ENCODE measurements at regions not wholly inside any gene's neighbourhood (a gene's known extent, or its start where the extent isn't known, plus 50 kb on each side); places are given as distances from the start of the nearest gene placed in this dataset.
"Not testable (repeated sequence)": the region's sequence is repeated elsewhere in the genome, so short reads cannot be mapped to it uniquely, and the experiment has no call there.

DNA sequence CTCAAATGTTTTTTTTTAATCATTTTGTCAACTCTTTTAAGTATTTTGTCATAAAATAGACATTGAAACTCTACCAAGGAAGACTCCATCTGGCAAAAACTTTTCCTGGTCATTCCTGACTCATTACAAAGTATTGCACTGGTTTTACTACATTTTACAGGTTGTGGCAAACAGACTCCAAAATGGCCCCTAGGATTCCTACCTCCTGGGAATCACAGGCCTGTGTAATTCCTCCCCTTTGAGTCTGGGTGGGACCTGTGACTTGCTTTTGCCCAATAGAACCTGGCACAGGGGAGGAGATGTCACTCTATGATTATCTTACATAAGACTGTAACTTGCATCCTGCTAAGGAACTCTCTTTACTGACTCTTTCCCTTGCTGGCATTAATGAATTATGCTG lies 123.6 kb upstream of the KCNJ6 start:
- DNase-seq (ENCODE audit: low read depth in 2 of 2), result no peak

DNA sequence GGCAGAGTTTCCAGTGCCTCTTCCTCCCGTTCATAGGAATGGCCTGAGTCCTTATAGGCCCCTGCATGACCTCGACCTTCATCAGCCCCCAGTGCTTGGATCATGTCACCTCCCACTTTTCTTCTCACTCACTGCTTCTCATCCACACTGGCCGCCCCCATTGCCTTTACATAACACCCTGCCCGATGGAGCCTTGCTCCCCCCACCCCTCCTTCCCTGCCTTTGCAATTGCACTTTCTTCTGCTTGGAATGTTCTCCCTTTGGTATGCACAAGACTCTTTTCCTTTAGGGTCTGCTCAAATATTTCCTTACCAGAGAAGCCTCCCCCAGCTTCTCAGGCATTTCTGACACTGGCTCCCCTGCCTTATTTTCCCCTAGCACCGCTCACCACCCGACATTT lies 125.2 kb upstream of the KCNJ6 start:
- DNase-seq (ENCODE audit: low read depth in 2 of 2), result no peak

DNA sequence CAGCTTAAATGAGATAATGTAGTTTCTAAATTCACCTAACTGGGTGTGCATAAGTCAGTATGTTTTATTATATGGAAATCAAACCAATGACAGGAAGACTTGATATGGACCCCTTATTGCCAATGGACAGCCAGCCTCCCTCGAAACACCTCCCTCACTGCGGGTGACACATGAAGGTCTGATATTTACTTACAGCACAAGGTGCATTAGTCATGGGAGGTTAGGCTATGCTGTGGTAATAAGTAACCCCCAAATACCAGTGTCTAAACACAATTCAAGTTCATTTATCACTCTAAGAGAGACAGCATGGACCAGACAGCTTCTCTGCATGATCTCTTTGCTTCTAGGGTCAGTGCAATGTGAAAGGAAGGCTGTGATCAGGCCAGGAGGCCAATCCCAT lies 126.0 kb upstream of the KCNJ6 start:
- DNase-seq (ENCODE audit: low read depth in 2 of 2), result no peak

DNA sequence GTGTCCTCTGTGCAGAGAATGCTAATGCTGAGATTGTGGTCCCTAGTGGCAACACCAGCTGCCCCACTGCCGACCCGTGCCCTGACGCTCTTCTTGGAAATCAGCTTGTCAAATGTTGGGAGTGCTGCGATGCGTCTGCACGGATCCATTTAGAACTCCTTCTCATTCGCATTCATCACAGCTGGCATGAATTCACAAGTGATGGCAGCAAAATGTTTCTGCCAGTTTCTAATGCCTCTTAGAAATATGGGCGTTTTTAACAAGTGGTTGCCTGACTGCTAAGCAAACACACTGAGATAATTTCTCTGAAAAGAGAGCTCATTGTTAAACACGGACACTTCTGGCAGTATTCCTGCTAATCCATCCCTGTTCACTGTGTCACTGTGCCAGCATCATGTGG lies 131.9 kb upstream of the KCNJ6 start:
- DNase-seq (ENCODE audit: low read depth in 2 of 2), result no peak

DNA sequence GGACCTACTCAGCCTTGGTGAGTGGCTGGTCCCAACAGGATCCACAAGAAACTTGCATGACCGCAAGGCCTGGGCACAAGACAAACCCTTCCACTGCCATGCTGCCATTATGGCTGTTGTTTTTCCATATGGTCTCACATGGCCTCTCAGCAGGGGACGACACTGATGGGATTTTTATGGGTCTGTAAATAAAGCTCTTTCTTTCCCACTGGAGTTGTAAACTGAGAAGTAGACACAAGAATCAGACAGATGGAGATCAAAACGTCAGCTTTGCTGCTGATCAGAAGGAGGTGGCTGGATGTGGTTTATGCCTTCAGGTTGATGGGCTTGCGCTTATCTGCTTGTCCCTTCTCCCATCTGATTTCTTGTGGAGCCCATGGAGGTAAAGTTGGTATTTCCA lies 138.1 kb upstream of the KCNJ6 start:
- DNase-seq (ENCODE audit: low read depth in 2 of 2), result no peak

DNA sequence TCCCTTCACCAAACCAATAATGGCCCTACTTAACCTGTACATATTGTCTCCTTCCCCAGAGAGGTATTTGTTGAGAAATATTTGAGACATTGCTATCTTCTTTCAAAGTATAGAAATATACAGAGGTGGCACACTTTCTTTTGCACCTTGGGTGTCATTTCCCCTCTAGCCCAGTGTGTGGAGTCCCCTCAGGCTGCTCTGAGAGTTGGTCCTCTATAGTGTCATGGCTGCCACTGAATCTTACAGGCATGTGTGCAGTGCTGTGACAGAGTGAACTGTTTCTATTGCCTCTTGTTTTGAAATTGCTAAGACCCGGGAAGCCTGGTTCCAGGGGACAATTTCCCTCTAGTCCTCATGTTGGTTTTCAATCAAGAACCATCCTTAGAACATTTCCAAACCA lies 140.2 kb upstream of the KCNJ6 start:
- DNase-seq (ENCODE audit: low read depth in 2 of 2), result no peak

DNA sequence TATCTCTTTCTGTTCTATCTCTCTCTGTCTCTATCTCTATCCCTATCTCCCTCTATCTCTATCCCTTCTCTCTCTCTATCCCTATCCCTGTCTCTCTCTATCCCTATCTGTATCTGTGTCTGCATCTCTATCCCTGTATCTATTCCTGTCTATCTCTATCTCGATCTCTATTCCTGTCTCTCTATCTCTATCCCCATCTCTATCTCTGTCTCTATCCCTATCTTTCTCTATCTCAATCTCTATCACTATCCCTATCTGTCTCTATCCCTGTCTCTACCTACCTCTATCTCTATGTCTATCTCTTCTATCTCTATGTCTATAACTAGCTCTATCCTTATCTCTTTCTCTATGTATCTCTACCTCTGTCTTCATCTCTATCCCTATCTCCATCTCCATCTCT lies 141.4 kb upstream of the KCNJ6 start:
- DNase-seq (ENCODE audit: low read depth in 2 of 2), result no peak

DNA sequence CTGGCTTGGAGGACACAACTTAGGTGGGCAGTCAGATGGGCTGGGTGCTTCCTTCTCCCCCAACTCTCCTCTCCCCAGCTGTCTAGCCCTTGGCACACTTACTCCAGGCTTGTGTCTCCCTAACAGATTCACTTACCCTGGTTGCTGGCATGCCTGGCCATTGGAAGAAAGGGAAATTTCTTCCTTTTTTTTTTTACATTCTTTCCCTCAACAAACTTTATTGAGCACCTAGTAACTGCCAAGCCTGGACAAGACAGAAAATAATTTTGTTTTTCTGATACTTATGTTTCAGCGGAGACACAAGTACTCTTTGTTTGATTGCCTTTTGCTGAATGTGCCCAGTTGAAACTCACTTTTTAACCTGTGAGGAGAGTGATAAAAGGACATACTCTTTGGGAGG lies 144.3 kb upstream of the KCNJ6 start:
- DNase-seq (ENCODE audit: low read depth in 2 of 2), result no peak

DNA sequence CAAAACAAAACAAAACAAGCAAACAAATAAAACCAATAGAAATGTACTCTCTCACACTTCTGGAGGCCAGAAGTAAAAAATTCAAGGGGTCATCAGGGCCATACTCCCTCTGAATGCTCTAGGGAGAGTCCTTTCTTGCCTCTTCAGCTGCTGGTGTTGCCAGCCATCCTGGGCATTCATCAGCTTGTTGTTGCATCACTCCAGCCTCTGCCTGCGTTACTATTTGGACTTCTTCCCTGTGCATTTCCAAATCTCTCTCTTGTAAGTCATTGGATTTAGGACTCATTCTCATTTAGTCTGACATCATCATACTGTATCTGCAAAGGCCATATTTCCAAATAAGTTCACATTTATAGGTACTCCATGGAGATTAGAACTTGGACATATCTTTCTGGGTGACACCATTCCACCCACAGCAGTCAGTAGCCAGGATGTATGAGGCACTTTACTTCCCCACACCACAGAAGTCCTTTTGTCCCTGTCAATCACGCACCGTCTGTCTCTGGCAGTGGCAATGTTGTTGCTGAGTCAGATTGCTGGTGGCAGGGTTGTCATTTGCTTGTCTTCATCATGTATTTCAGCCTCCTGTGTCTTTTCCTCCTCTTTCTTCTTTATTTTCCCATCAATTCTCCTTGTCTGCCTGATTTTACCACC lies 151.0 kb upstream of the KCNJ6 start:
- DNase-seq (ENCODE audit: low read depth in 2 of 2), result no peak

DNA sequence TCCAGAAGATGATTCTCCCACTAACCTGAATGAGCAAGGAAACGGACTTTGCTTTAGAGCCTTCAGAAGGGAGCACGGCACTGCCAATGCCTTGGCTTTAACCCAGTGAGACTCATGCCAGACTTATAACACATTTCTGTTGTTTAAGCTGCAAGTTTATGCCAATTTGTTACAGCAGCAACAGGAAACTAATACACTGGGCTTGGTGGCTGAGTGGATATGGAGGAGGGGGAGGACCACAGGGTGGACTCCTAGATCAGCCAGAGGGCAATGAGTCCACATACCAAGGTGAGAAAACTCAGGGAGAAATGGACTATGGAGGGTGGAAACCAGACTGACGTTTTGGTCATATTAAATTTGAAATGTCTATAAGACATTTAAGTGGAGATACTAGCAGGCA lies 156.2 kb upstream of the KCNJ6 start:
- DNase-seq (ENCODE audit: low read depth in 2 of 2), result no peak

DNA sequence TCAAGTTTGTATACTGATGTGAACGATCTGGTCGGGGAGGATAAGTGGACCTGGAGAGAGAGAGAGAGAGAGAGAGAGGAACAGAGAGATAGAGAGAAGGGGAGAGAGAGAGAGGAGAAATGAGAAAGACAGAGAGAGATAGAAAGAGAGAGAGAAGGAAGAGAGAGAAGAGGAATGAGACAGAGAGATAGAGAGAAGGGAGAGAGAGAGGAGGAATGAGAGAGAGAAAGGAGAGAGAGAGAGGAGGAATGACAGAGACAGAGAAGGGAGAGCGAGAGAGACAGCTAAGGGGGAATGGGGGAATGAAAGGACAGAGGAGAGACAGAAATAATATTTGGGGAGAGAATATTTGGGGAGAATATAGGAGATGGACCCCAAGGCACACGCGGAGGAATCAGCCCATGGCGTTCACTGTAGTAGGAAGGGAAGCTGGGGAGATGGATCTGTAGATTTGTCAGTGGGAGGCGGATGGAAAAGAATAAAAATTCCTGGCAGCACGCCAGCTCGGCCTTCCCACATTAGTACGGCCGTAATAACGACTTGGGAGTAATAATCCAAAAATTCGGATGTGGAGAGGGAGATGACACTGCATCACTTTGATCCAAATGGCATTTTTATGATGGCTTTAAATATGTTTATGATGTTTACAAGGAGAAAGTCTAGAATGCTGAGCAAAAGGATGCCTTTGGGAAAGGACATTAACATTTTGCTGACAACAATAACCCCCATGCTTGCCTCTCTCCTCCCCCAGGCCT lies 159.8 kb upstream of the KCNJ6 start:
- DNase-seq (ENCODE audit: low read depth in 2 of 2), result peak; percentile 4

DNA sequence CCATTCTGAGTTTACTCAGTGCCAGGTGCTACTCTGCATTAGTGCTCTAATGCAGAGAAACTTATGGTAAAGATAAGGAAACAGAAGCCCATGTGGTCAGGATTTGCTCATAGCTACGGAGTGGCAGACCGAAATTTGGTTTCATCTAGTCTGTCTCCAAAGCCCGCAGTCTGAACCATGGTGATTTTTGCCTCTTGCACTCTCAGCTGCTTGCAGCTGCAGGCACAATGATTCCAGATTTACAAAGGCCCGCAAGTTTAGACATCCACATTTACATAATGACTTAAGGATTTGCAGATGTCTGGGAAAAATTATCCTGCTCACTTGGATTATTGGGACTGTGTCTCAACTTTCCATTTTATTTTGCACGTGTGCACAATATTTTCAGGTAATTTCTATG lies 161.3 kb upstream of the KCNJ6 start:
- DNase-seq (ENCODE audit: low read depth in 2 of 2), result peak in 1 of 2 experiments; percentile 5

DNA sequence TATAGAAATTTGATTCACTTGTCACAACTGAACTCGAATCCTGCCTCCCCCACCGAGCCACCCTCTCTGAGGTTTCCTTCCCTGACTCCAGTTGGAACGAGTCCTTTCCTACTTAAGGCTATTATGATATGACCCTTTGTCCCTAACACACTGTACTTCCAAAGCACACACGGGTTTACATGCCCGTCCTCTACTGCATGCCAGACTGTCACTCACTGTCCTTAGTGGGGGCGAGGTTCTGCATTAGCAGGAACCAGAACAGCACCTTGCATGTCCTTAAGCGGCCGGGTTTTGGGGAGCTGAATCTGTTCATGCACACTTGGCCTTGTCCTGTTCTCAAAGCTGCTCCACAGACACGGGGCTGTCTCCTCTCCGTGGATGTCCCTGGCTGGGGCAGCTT lies 164.6 kb upstream of the KCNJ6 start:
- no peak for DNase-seq (ENCODE audit: low read depth in 2 of 2)

DNA sequence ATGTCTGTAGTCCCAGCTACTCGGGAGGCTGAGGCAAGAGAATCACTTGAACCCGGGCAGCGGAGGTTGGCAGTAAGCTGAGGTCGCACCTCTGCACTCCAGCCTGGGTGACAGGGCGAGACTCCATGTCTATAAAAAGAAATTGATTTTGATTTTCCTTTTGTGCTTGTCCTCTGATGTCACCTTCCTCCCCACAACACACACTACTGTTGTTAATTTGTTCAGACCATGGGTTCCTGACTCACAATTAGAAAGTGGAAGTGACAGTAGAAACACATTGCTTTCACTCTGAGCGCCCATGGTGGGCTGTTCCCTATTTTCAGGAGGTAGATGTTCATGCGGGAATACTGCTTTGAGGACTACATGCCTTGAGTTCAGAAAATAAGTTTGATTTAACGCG lies 165.5 kb upstream of the KCNJ6 start:
- no peak for DNase-seq (ENCODE audit: low read depth in 2 of 2)

DNA sequence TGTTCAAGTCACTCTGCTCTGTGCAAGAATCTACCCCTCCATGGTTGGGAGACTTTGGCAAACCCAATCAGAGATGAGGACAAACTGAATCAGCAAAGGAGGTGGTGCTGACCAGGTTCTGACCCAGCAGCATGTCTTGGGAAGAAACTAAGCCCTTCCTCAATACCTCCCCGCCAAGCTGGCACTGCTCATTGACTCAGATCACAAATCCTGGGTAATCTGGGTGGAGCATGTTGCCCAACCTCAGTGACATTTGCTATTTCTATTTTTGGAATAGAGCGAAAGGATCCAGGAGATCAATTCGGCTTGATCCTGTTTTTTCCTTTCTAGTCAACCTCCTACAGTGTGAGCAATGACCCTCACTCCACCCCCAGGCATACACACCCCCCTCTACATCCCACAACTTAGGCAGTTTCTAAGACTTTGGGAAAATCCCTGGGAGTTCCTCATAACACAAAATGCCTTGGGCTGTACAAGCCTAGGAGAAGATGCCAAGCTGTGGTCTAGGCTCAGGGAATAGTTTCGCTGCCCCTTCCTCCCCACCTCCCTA lies 166.8 kb upstream of the KCNJ6 start:
- DNase-seq (ENCODE audit: low read depth in 2 of 2), result no peak

DNA sequence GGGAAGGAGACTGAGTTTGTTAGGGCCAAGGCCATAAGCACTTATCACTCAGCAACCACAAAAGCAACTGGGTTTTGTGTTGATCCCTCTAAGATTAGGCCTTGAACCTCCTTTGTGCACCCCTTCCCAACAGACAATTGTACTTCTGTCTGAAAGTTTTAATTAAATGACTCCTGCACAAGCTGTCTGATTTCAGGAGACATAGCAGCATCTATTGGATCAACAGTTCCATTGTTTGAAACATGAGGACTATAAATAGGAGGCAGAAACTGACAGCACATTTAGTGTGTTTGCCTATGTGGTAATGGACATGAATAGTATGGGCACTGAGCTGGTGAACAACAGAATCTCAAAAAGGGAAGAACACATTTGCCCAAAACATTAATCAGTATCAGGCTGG lies 167.3 kb upstream of the KCNJ6 start:
- DNase-seq (ENCODE audit: low read depth in 2 of 2), result no peak

DNA sequence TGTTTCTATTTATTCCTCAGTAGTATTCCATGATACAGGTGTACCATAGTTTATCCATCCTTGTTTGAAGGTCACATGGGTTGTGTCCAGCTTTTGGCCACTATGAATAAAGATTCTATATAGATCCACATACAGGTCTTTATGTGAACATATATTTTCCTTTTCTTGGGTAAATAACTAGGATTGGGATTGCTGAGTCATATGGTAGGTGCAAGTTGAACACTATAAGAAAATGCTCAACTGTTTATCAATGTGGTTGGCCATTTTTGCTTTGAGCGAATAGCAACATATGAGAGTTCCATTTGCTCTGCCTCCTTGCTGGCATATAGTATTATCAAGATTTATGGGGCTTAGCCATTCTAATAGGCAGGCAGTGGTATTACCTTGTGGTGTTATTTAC lies 170.2 kb upstream of the KCNJ15 start:
- DNase-seq (ENCODE audit: low read depth in 2 of 2), result no peak

DNA sequence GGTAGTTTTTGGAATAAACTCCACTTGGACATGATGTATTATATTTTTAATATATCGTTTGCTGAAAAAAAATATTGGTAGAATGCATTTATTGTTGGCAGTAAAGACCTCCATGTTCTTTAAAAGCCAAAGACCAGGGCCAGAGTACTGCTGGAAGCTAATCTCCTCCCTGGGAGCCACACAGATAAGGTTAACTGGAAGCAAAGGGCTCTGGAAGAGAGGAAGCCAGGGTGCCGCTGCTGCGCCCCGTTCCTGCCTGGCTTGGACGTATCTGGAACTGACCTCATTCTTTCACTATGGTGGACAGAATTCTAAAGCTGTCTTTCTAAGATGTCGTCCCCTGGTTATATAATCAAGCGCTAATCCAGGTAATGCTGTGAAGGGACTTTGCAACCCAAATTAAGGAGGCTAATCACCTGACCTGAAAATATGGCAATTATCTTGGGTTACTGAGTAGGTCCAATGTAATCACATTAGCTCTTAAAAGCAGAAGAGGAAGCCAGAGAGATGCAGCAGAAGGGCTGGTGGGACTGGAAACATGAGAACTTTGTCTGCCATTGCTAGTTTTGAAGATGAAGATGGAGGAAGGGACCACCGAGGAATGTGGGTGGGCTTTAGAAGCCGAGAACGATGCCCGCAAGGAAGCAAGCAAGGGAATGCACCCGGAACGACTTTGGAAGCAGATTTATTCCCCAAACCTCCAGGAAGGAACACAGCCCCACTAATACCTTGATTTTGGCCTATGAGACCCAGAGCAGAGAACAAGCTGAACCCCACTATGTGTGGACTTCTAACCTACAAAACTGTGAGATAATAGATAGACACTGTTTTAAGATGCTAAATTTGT lies 167.7 kb upstream of the KCNJ15 start:
- DNase-seq (ENCODE audit: low read depth in 2 of 2), result no peak

DNA sequence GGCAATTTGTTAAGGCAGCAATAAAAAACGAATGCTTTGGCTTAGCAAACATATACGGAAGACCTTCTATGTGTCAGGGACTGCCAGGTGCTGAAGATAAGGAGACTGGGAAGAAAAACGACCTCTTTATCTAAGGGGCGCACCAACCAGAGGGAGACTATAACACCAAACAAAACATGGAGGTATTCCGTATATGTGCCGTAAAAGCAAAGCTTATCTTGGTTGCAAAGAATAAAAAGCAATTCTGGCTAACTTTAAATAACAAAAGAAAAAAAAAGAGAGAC lies 167.1 kb upstream of the KCNJ15 start:
- no peak for DNase-seq (ENCODE audit: low read depth in 2 of 2)

DNA sequence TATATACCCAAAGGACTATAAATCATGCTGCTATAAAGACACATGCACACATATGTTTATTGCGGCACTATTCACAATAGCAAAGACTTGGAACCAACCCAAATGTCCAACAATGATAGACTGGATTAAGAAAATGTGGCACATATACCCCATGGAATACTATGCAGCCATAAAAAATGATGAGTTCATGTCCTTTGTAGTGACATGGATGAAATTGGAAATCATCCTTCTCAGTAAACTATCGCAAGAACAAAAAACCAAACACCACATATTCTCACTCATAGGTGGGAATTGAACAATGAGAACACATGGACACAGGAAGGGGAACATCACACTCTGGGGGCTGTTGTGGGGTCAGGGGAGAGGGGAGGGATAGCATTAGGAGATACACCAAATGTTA lies 165.7 kb upstream of the KCNJ15 start:
- DNase-seq (ENCODE audit: low read depth in 2 of 2), result not testable (repeated sequence)

DNA sequence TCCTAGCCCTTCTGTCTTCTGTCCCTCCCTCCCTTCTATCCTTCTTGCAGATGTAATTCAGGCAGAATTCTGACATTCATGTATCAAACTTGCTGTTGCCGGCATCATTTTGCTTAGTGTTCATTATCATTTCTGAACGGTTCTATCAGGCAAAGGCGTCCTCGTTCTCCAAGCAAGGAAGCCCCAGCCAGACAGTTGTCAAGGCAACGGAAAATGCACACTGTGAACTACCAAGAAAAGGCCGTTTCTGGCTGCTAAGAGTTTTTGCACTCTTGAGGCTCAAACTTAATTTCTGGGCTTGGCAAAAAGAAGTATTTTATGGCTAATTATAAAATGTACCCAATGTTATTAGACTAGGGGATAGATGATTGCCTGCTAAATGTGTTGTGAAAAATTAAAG lies 164.7 kb upstream of the KCNJ15 start:
- DNase-seq (ENCODE audit: low read depth in 2 of 2), result no peak

DNA sequence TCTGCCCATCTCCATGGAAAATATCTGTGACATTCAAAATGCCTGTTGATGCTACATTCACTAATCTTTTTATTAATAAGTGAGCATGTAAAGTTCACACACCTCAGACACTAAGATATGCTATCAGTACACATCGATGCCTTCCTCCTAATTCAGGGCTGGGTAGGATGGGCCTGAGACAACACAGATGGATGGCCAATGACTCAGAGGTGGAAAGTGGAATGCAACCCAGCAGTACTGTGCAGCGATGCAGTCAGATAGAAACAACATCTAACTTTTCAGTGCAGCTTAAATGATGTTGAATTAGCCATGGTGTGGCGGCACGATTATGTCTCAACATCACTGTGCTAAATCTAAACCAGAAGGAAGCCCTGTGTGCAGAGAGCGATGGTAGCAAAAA lies 161.6 kb upstream of the KCNJ15 start:
- DNase-seq (ENCODE audit: low read depth in 2 of 2), result peak in 1 of 2 experiments; percentile 2

DNA sequence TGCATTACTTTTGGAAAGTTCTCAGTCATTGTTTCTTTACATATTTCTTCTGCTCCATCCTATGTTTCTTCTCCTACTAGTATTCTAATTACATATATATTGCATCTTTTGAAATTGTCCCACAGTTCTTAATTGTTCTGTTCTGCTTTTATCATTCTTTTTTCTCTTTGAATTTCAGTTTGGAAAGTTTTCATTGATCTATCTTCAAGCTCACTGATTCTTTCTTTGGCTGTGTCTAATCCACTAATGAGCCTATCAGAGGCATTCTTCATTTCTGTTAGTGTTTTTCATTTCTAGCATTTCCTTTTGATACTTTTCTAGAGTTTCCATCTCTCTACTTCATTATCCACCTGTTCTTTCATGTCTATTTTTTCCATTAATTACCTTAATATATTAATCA lies 159.0 kb upstream of the KCNJ15 start:
- no peak for DNase-seq (ENCODE audit: low read depth in 2 of 2)

All from fibroblast of skin of left quadriceps (primary cell).